ENCODE measurements at regions not wholly inside any gene's neighbourhood (a gene's known extent, or its start where the extent isn't known, plus 50 kb on each side); places are given as distances from the start of the nearest gene placed in this dataset.
"Not testable (repeated sequence)": the region's sequence is repeated elsewhere in the genome, so short reads cannot be mapped to it uniquely, and the experiment has no call there.

DNA sequence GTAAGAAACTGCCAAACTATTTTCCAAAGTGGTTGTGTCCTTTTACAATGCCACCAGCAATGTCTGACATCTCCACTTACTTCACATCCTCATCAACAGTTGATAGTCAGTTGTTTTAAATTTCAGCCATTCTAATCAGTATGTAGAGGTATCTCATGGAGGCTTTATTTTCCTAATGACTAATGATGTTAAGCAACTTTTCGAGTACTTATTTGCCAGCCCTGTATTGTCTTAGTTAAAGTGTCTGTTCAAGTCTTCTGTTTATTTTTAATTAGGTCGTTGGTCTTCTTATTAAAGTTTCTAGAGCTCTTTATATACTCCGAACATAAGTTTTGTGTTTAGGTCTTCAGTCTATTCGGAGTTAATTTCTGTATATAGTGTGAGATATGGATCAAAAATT is 54.9 kb upstream of the NBPF12 start:
- not testable (repeated sequence) for H3K27ac ChIP-seq

GRCh38 chr1:146881096-146881495 is 57.0 kb upstream of the NBPF12 start:
- not testable (repeated sequence) for H3K27ac ChIP-seq

GRCh38 chr1:146863799-146864319 is 74.3 kb upstream of the NBPF12 start:
- not testable (repeated sequence) for H3K27ac ChIP-seq

- H3K27ac ChIP-seq = not testable (repeated sequence)
Measured at GRCh38 chr1:146853147-146853546, 85.0 kb upstream of the NBPF12 start.

GRCh38 chr1:146850352-146850889 is 87.7 kb upstream of the NBPF12 start:
- not testable (repeated sequence) for H3K27ac ChIP-seq

GRCh38 chr1:146838725-146839124 is 99.4 kb upstream of the NBPF12 start:
- H3K27ac ChIP-seq = not testable (repeated sequence)

DNA sequence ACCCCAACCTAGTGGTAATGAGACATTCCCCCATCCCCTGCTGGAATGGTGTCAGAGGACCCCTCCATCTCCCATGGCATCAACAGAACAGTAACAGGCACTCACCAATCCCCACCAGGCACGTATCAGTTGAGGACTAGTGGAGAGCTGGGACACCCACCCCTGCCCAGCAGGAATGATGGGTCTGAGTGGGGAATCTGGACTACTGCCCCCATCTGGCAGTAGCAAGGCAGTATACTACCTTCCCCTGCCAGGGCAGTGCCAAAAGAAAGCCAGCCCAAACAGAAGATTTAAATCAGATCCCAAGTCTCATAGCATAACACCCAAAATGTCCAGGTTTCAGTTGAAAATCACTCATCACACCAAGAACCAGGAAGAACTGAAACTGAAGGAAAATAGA is 111.2 kb upstream of the NBPF12 start:
- not testable (repeated sequence) for H3K27ac ChIP-seq

DNA sequence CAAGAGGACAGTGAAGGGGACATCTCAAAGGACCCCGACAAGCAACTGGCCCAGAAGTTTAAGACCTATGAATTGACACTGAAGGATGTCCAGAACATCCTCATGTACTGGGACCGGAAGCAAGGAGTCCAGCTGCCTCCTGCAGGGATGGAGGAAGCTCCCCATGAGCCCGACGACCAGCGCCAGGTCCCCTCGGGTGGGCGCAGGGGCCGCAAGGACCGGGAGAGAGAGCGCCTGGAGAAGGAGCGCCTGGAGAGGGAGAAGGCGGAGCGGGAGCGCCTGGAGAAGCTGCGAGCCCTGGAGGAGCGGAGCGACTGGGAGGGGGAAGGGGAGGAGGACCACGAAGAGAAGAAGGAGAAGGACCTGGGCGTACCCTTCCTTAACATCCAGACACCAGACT is 143.9 kb upstream of the NBPF12 start:
- not testable (repeated sequence) for H3K27ac ChIP-seq

- H3K27ac ChIP-seq = not testable (repeated sequence)
Measured at GRCh38 chr1:146792725-146793124, 145.4 kb upstream of the NBPF12 start.

DNA sequence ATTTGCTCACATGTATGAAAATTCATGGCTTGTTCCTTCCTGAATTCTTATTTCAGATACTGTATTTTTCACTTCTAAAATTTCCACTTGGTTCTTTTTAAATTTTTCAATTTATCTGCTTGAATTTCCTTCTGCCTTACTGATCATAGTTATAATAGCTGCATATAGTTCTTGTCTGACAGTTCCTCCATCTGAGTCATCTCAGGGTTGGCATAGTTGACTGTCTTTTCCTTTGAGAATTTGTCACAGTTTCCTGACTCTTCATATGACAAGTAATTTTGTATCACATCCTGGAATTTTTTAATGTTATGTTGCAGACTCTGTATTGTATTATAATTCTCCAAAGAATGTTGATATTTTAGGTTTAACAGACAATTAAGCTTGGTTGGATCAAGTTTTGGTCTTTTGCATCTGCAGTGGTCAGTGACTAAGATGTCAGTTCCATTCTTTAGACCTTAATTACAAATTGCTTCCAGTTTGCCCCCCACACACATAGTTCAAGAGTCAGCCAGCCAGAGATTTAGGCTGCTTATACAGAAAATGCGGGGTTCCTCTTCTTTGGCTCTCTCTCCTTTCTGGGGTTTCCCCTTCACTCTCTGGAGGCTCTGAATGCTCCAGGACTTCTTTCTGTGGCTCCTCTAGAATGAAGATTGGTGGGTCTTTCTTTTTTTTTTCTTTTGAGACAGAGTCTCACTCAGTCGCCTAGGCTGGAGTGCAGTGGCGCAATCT is 153.7 kb upstream of the NBPF12 start:
- not testable (repeated sequence) for H3K27ac ChIP-seq

GRCh38 chr1:146781235-146781634 is 156.9 kb upstream of the NBPF12 start:
- H3K27ac ChIP-seq = not testable (repeated sequence)

DNA sequence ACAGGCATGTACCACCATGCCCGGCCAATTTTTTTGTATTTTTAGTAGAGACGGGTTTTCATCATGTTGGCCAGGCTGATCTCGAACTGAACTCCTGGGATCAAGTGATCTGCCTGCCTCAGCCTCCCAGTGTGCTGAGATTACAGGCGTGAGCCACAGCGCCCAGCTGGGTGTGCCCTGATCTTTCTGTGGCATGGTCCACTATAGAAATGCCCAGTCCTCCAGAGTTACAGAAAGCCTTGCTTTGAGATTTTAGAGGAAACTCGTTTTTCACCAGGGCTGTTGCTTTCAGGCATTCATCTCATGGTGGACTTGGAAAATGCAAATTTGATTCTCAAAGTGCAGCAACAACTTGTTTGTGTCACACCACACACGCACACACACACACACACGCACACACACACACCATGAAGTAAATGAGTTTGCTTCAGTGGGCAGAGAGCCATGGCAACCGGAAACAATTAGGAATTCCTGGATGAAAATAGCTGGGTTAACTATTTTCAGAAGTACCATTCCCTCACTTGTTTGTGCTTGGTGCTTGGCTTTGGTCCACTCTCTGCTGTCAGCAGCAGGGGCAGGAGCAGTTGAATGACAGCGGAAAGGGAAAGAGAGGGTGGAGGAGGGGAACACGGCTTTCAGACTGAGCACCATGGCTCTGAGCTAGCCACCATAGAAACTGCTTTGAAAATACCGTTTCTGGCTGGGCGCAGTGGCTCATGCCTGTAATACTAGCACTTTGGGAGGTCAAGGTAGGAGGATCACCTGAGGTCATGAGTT is 160.1 kb upstream of the NBPF12 start:
- H3K27ac ChIP-seq = not testable (repeated sequence)

GRCh38 chr1:146774988-146775387 is 163.1 kb upstream of the NBPF12 start:
- not testable (repeated sequence) for H3K27ac ChIP-seq

- H3K27ac ChIP-seq = not testable (repeated sequence)
Measured at GRCh38 chr1:146774271-146774670, 163.9 kb upstream of the NBPF12 start.

- H3K27ac ChIP-seq = not testable (repeated sequence)
Measured at GRCh38 chr1:146771409-146771808, 166.7 kb upstream of the NBPF12 start.

GRCh38 chr1:146770998-146771397 is 167.1 kb upstream of the NBPF12 start:
- not testable (repeated sequence) for H3K27ac ChIP-seq

DNA sequence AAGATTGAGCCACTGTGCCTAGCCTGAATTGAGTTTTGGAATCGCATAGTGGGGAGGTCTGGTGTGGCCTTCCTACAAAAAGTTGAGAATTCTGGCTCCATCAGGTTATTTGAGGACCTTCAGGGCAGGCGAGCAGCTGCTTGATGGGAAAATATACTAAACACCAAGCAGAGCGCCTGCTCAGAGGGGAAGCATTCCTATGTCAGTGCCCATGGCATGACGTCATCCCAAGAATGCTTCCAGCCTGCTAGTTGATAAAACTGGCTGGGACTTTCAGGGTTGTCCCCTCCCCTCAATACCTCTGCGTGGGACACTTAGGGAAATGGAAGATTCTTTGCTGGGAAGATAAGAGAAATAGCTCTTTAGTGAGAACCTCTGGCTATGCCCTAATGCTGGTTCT is 174.9 kb upstream of the NBPF12 start:
- H3K27ac ChIP-seq = not testable (repeated sequence)

GRCh38 chr1:146756858-146757257 is 181.3 kb upstream of the NBPF12 start:
- not testable (repeated sequence) for H3K27ac ChIP-seq

DNA sequence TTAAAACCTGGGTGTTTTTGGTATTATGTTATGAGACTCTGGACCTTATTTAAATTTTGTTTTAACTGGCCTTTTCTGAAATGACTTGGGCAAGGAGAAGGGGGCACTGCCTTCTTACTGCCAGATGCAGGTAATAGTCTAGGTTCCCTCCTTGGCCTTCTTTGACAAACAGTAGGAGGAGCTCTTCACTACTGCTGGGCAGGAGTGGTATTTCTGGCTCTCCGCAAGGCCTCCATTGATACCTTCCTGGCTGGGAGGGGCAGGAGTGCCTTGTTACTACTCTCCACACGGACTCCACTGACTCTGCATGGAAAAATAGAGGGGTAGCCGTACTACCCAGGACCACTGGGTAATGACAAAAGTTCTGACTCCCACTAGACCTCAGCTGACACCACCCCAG is 189.4 kb upstream of the NBPF12 start:
- H3K27ac ChIP-seq = not testable (repeated sequence)

DNA sequence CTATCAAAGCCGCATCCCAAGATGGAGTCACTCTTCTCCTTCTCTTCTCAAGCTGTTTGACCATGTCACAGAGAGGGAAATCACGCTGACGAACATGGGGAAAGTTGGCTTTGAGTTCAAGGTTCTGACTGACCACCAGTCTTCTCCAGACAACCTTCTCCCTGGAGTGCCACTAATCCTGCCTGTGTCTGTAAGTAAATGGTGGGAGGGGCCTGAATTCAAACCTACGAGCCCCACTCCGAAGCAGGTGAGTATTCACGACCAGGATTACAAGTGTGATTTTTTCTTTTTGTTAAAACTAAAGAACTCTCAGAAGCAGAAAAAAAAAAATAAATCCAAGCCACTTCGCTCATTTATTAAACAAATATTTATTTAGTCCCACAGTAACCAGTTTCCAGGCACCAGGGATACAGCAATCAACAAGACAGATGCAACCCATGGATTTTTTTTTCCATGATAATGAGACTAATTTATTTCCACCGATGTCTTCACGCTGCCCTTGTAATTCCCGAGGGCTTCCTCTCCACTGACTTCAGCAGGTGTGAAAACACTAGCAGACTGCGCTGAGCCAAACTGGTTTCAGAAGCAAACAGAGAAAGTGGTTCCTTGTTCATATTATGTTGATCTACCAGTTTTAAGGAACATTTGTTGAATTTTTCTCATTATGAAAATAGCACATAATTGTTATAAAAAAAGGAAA is 206.0 kb upstream of the NBPF12 start:
- not testable (repeated sequence) for H3K27ac ChIP-seq

DNA sequence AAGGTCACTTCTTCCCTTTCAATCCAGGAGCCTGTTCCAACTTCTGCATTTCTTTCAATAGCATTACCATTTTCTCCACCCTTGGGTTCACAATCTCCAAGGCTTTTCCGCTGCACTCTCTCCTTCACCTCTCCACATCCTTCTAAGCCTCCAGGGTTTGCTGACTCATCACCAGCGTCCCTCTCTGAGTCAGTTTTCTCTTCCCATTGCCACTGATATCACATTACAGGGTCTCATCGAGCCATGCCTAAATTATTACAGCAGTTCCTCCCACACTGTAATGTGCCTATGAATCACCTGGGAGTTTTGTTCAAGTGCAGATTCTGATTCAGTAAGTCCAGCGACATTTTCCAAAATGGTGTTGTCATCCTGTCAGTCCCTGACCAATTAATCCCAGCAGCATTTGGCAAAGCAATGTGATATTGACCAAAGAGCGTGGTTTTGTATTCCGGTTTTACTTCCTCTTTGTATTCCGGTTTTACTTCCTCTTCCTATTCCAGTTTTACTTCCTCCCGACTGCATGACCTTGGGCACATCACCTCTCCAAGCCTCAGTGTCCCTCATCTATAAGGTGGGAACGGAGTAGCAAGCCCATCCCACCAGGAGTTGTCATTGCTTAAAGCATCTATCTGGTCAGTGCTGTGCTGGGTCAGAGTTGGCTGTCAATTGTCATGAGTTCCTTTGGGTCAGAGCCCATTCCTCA is 208.3 kb upstream of the NBPF12 start:
- H3K27ac ChIP-seq = not testable (repeated sequence)

GRCh38 chr1:146715054-146715453 is 223.1 kb upstream of the NBPF12 start:
- H3K27ac ChIP-seq = not testable (repeated sequence)
